WTC11 (cell line): ENCODE measurements at regions not wholly inside any gene's neighbourhood (a gene's known extent, or its start where the extent isn't known, plus 50 kb on each side); places are given as distances from the start of the nearest gene placed in this dataset.

Experiments
- AFF4 ChIP-seq: sonication (generic); formaldehyde crosslinking; IDR thresholded peaks from 2 replicates; pipeline ENCODE4 v1.8.1; 2023; ENCODE audit warnings: mild to moderate bottlenecking, missing genetic modification reagents, borderline replicate concordance
- CTCF ChIP-seq: fragments of 200-600 bp; IDR thresholded peaks from 2 replicates; pipeline ENCODE4 v1.8.0; 2022; ENCODE audit warnings: antibody characterized with exemption
- FOXJ3 ChIP-seq: sonication (generic); formaldehyde crosslinking; IDR thresholded peaks from 2 replicates; pipeline ENCODE4 v1.9.0; 2021; ENCODE audit warnings: missing genetic modification reagents, mild to moderate bottlenecking, borderline replicate concordance
- HMGXB4 ChIP-seq: sonication (generic); formaldehyde crosslinking; IDR thresholded peaks from 2 replicates; pipeline ENCODE4 v1.8.1; 2023; ENCODE audit warnings: mild to moderate bottlenecking, moderate library complexity, missing genetic modification reagents
- NFE2L1 ChIP-seq: sonication (generic); formaldehyde crosslinking; IDR thresholded peaks from 2 replicates; pipeline ENCODE4 v1.8.1; 2023; ENCODE audit warnings: missing genetic modification reagents
- NR3C1 ChIP-seq: sonication (generic); formaldehyde crosslinking; conservative IDR thresholded peaks from 2 replicates; pipeline ENCODE4 v1.8.1; 2023; ENCODE audit warnings: low read depth, mild to moderate bottlenecking, missing genetic modification reagents
- SOX15 ChIP-seq: fragments of 250-450 bp; sonication (Bioruptor Pico); IDR thresholded peaks from 2 replicates; pipeline ENCODE4 v1.9.0; 2021; ENCODE audit warnings: mild to moderate bottlenecking
- TCF7 ChIP-seq: sonication (generic); formaldehyde crosslinking; IDR thresholded peaks from 2 replicates; pipeline ENCODE4 v1.8.0; 2022; ENCODE audit warnings: mild to moderate bottlenecking, low read depth, missing genetic modification reagents, moderate library complexity

DNA sequence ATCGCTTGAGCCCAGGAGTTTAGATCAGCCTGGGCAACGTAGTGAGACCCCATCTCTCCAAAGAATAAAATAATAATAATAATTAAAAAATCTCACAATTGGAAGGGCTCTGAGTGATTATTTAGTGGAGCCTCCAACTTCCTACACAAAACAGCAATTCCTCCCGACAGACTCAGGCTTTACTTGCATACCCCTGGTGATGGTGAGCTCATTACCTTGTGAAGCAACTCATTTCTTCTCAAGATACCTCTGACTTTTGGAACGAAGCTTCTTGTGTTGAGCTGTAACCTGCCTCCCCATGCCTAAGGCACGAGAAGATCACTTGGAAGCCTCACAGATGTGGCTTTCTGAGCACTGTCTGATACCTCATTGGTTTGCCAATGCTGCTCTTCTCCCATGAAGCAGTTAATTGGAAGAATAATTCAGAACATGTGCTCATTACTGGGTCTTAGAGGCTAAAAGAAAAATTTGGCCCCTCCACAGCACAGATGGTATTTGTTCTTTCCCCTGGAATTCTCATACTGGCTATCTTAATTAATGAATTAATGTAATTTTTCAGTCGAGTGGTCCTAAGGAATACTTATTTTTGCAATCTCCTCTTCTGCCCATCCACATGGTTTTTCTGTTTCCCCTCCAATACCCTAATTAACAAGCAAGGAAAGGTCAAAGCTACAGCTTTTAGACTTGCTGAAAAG is 769.0 kb downstream of the TYW1 start:
- TF ChIP-seq AFF4 (CRISPR knock-in tag): no peak
- TF ChIP-seq FOXJ3 (CRISPR knock-in tag): no peak
- no peak for TF ChIP-seq HMGXB4 (CRISPR knock-in tag)
- TF ChIP-seq NFE2L1 (CRISPR knock-in tag): no peak
- no peak for TF ChIP-seq SOX15 (CRISPR knock-in tag)
- TF ChIP-seq NR3C1 (CRISPR knock-in tag): no peak
- TF ChIP-seq CTCF: no peak
- no peak for TF ChIP-seq TCF7 (CRISPR knock-in tag)
